ENCODE measurements at regions not wholly inside any gene's neighbourhood (a gene's known extent, or its start where the extent isn't known, plus 50 kb on each side); places are given as distances from the start of the nearest gene placed in this dataset.

- H3K27me3 Mint-ChIP-seq: no peaks in the 10 kb centered on the region
- H3K4me1 Mint-ChIP-seq: no peaks in the 10 kb centered on the region
- DNase-seq (no peak), ATAC-seq (no peak)
- H3K9me3 Mint-ChIP-seq: no peaks in the 10 kb centered on the region
- H3K36me3 Mint-ChIP-seq (ENCODE audit: low read depth): no peaks in the 10 kb centered on the region
- no peak overlapping the region for H3K4me3 Mint-ChIP-seq
- no peak overlapping the region for H3K27ac Mint-ChIP-seq
Observed at GRCh38 chr1:181406989-181407388, 76.3 kb upstream of the CACNA1E start.

- Mint-ChIP-seq H3K9me3 (no peaks in the 10 kb centered on the region), H3K36me3 (ENCODE audit: low read depth) (no peaks in the 10 kb centered on the region), H3K27me3 (no peaks in the 10 kb centered on the region), H3K4me1 (no peaks in the 10 kb centered on the region), H3K27ac (no peak overlapping the region), H3K4me3 (no peak overlapping the region)
- DNase-seq (no peak), ATAC-seq (no peak)
Observed at GRCh38 chr1:181409981-181410380, 73.3 kb upstream of the CACNA1E start.

GRCh38 chr1:181412746-181413145, 70.6 kb upstream of the CACNA1E start:
- ATAC-seq: no peak
- no peak overlapping the region for H3K27ac Mint-ChIP-seq

GRCh38 chr1:181413195-181413815, 70.0 kb upstream of the CACNA1E start:
- Mint-ChIP-seq H3K27me3 (no peaks in the 10 kb centered on the region), H3K36me3 (ENCODE audit: low read depth) (no peaks in the 10 kb centered on the region), H3K4me3 (no peak overlapping the region), H3K27ac (no peak overlapping the region), H3K9me3 (no peaks in the 10 kb centered on the region), H3K4me1 (no peaks in the 10 kb centered on the region)
- ATAC-seq: no peak
- no peak for DNase-seq

More at GRCh38 chr1:181412746-181413145, 70.6 kb upstream of the CACNA1E start:
- Mint-ChIP-seq H3K9me3 (no peaks in the 10 kb centered on the region), H3K36me3 (ENCODE audit: low read depth) (no peaks in the 10 kb centered on the region), H3K4me1 (no peaks in the 10 kb centered on the region), H3K27me3 (no peaks in the 10 kb centered on the region), H3K4me3 (no peak overlapping the region)
- DNase-seq: no peak

GRCh38 chr1:181413836-181414235, 69.5 kb upstream of the CACNA1E start:
- Mint-ChIP-seq H3K9me3 (no peaks in the 10 kb centered on the region), H3K27me3 (no peaks in the 10 kb centered on the region), H3K27ac (no peak overlapping the region), H3K4me3 (no peak overlapping the region), H3K4me1 (no peaks in the 10 kb centered on the region), H3K36me3 (ENCODE audit: low read depth) (no peaks in the 10 kb centered on the region)
- ATAC-seq (no peak), DNase-seq (no peak)

GRCh38 chr1:181416268-181416860, 67.0 kb upstream of the CACNA1E start:
- no peak for DNase-seq
- no peak for ATAC-seq
- H3K27me3 Mint-ChIP-seq: no peaks in the 10 kb centered on the region
- H3K36me3 Mint-ChIP-seq (ENCODE audit: low read depth): no peaks in the 10 kb centered on the region
- H3K9me3 Mint-ChIP-seq: no peaks in the 10 kb centered on the region
- H3K4me1 Mint-ChIP-seq: no peaks in the 10 kb centered on the region
- no peak overlapping the region for H3K27ac Mint-ChIP-seq
- H3K4me3 Mint-ChIP-seq: no peak overlapping the region

GRCh38 chr1:181417915-181418314, 65.4 kb upstream of the CACNA1E start:
- Mint-ChIP-seq H3K4me1 (no peaks in the 10 kb centered on the region), H3K36me3 (ENCODE audit: low read depth) (no peaks in the 10 kb centered on the region), H3K27me3 (no peaks in the 10 kb centered on the region), H3K9me3 (no peaks in the 10 kb centered on the region), H3K27ac (no peak overlapping the region), H3K4me3 (no peak overlapping the region)
- ATAC-seq (no peak), DNase-seq (no peak)

- H3K27me3 Mint-ChIP-seq: peaks cover 17% of the 10 kb centered on the region
- H3K4me1 Mint-ChIP-seq: peaks cover 6% of the 10 kb centered on the region
- DNase-seq (peak; percentile 31), ATAC-seq (no peak)
- no peak overlapping the region for H3K4me3 Mint-ChIP-seq
- no peaks in the 10 kb centered on the region for H3K9me3 Mint-ChIP-seq
- H3K27ac Mint-ChIP-seq: no peak overlapping the region
- H3K36me3 Mint-ChIP-seq (ENCODE audit: low read depth): no peaks in the 10 kb centered on the region
Observed at GRCh38 chr1:181423301-181423918, 59.9 kb upstream of the CACNA1E start.

- Mint-ChIP-seq H3K9me3 (no peaks in the 10 kb centered on the region), H3K36me3 (ENCODE audit: low read depth) (no peaks in the 10 kb centered on the region), H3K4me1 (peaks cover 6% of the 10 kb centered on the region), H3K27me3 (peaks cover 17% of the 10 kb centered on the region), H3K4me3 (peak overlapping the region; percentile 58), H3K27ac (no peak overlapping the region)
- peak; percentile 81 for DNase-seq
- ATAC-seq: peak; percentile 44
Observed at GRCh38 chr1:181424786-181425403, 58.4 kb upstream of the CACNA1E start.

GRCh38 chr1:181425566-181425965, 57.8 kb upstream of the CACNA1E start:
- H3K4me1 Mint-ChIP-seq: peaks cover 6% of the 10 kb centered on the region
- no peaks in the 10 kb centered on the region for H3K9me3 Mint-ChIP-seq
- no peak overlapping the region for H3K27ac Mint-ChIP-seq
- no peaks in the 10 kb centered on the region for H3K36me3 Mint-ChIP-seq (ENCODE audit: low read depth)
- no peak for ATAC-seq
- no peak overlapping the region for H3K4me3 Mint-ChIP-seq
- peaks cover 17% of the 10 kb centered on the region for H3K27me3 Mint-ChIP-seq
- no peak for DNase-seq

- no peak for ATAC-seq
- H3K27ac Mint-ChIP-seq: no peak overlapping the region
- peaks cover 4% of the 10 kb centered on the region for H3K4me1 Mint-ChIP-seq
Observed at GRCh38 chr1:181429462-181429861, 53.9 kb upstream of the CACNA1E start.

GRCh38 chr1:181430015-181430885, 53.1 kb upstream of the CACNA1E start:
- ATAC-seq (no peak), DNase-seq (no peak)
- Mint-ChIP-seq H3K27ac (no peak overlapping the region), H3K27me3 (peaks cover 20% of the 10 kb centered on the region), H3K4me1 (no peaks in the 10 kb centered on the region), H3K4me3 (no peak overlapping the region), H3K36me3 (ENCODE audit: low read depth) (no peaks in the 10 kb centered on the region), H3K9me3 (no peaks in the 10 kb centered on the region)

More at GRCh38 chr1:181429462-181429861, 53.9 kb upstream of the CACNA1E start:
- DNase-seq: no peak
- no peaks in the 10 kb centered on the region for H3K36me3 Mint-ChIP-seq (ENCODE audit: low read depth)
- no peaks in the 10 kb centered on the region for H3K9me3 Mint-ChIP-seq
- H3K27me3 Mint-ChIP-seq: peaks cover 22% of the 10 kb centered on the region
- no peak overlapping the region for H3K4me3 Mint-ChIP-seq

Measured in activated naive CD8-positive, alpha-beta T cell treated with anti-CD3 and anti-CD28 coated beads, Interleukin-2, amount 50 U/mL, for 24 hours (primary cell).